H9 (cell line): ENCODE measurements at regions not wholly inside any gene's neighbourhood (a gene's known extent, or its start where the extent isn't known, plus 50 kb on each side); places are given as distances from the start of the nearest gene placed in this dataset.

Source experiments
- DNase-seq: peaks from one replicate; pipeline ENCODE4 v3.0.0-alpha.2; 2017
- H2AFZ ChIP-seq: one replicate; pipeline ENCODE4 v1.6.1; 2013; ENCODE audit warnings: mild to moderate bottlenecking, low read length, control low read depth, moderate library complexity
- H2AK5ac ChIP-seq: 2 replicates; pipeline ENCODE4 v1.6.1; 2013; ENCODE audit warnings: low read length, control low read depth, mixed read lengths; ENCODE audit not compliant: insufficient read length
- H2BK120ac ChIP-seq: one replicate; pipeline ENCODE4 v1.6.1; 2013; ENCODE audit warnings: low read depth, mild to moderate bottlenecking, low read length, control low read depth, inconsistent platforms; ENCODE audit not compliant: poor library complexity, severe bottlenecking
- H2BK12ac ChIP-seq: 2 replicates; pipeline ENCODE4 v1.6.1; 2013; ENCODE audit warnings: low read length, control low read depth, mixed read lengths, low read depth; ENCODE audit not compliant: insufficient read length
- H2BK15ac ChIP-seq: 2 replicates; pipeline ENCODE4 v1.6.1; 2013; ENCODE audit warnings: low read depth, low read length, control low read depth
- H2BK20ac ChIP-seq: one replicate; pipeline ENCODE4 v1.6.1; 2013; ENCODE audit warnings: low read depth, mild to moderate bottlenecking, low read length, control low read depth, inconsistent platforms; ENCODE audit not compliant: poor library complexity, severe bottlenecking
- H2BK5ac ChIP-seq: 2 replicates; pipeline ENCODE4 v1.6.1; 2013; ENCODE audit warnings: low read length, control low read depth, mixed read lengths; ENCODE audit not compliant: insufficient read length
- H3K14ac ChIP-seq: 2 replicates; pipeline ENCODE4 v1.6.1; 2013; ENCODE audit warnings: low read length, control low read depth; ENCODE audit not compliant: insufficient read depth
- H3K18ac ChIP-seq: 2 replicates; pipeline ENCODE4 v1.6.1; 2013; ENCODE audit warnings: low read depth, mild to moderate bottlenecking, mixed read lengths, low read length, control low read depth; ENCODE audit not compliant: insufficient read length
- H3K23ac ChIP-seq: 2 replicates; pipeline ENCODE4 v1.6.1; 2013; ENCODE audit warnings: low read length, control low read depth, mixed read lengths, low read depth; ENCODE audit not compliant: insufficient read length
- H3K23me2 ChIP-seq: 2 replicates; pipeline ENCODE4 v1.6.1; 2013; ENCODE audit warnings: low read depth, mild to moderate bottlenecking, mixed read lengths, low read length, control low read depth; ENCODE audit not compliant: insufficient read length, poor library complexity, severe bottlenecking
- H3K27ac ChIP-seq: 2 replicates; pipeline ENCODE4 v1.5.1; 2013; ENCODE audit warnings: low read length, control low read depth, mixed read lengths, low read depth; ENCODE audit not compliant: insufficient read length
- H3K27me3 ChIP-seq: 2 replicates; pipeline ENCODE4 v1.6.1; 2013; ENCODE audit warnings: low read length, control low read depth, inconsistent platforms; ENCODE audit not compliant: insufficient read depth
- H3K4ac ChIP-seq: 2 replicates; pipeline ENCODE4 v1.6.1; 2013; ENCODE audit warnings: low read depth, mild to moderate bottlenecking, control low read depth, inconsistent platforms, low read length, moderate library complexity
- H3K4me1 ChIP-seq: 2 replicates; pipeline ENCODE4 v1.6.1; 2013; ENCODE audit warnings: low read length, control low read depth, inconsistent platforms; ENCODE audit not compliant: insufficient read depth
- H3K4me2 ChIP-seq: 2 replicates; pipeline ENCODE4 v1.6.1; 2013; ENCODE audit warnings: low read length, control low read depth, mixed read lengths; ENCODE audit not compliant: insufficient read length, insufficient read depth
- H3K56ac ChIP-seq: 2 replicates; pipeline ENCODE4 v1.6.1; 2013; ENCODE audit warnings: low read depth, mild to moderate bottlenecking, mixed read lengths, low read length, control low read depth; ENCODE audit not compliant: insufficient read length
- H3K79me1 ChIP-seq: 2 replicates; pipeline ENCODE4 v1.6.1; 2013; ENCODE audit warnings: low read depth, mild to moderate bottlenecking, moderate library complexity, low read length, control low read depth, inconsistent platforms; ENCODE audit not compliant: insufficient read depth, poor library complexity, severe bottlenecking
- H3K79me2 ChIP-seq: 2 replicates; pipeline ENCODE4 v1.6.1; 2013; ENCODE audit warnings: low read length, control low read depth, inconsistent platforms; ENCODE audit not compliant: insufficient read depth
- H3K9ac ChIP-seq: 2 replicates; pipeline ENCODE4 v1.6.1; 2013; ENCODE audit warnings: low read length, control low read depth, mixed read lengths; ENCODE audit not compliant: insufficient read length; ENCODE audit errors: extremely low read depth
- H3K9me3 ChIP-seq: one replicate; pipeline ENCODE4 v1.6.1; 2013; ENCODE audit warnings: low read depth, low read length, inconsistent platforms; ENCODE audit not compliant: control insufficient read depth
- H3T11ph ChIP-seq: one replicate; pipeline ENCODE4 v1.6.1; 2013; ENCODE audit warnings: mild to moderate bottlenecking, low read length, control low read depth, inconsistent platforms
- H4K20me1 ChIP-seq: one replicate; pipeline ENCODE4 v1.6.1; 2013; ENCODE audit not compliant: control insufficient read depth, insufficient read length, insufficient read depth
- H4K5ac ChIP-seq: 2 replicates; pipeline ENCODE4 v1.6.1; 2013; ENCODE audit warnings: low read depth, mild to moderate bottlenecking, mixed read lengths, low read length, control low read depth; ENCODE audit not compliant: insufficient read length
- H4K8ac ChIP-seq: replicated peaks from 2 replicates; pipeline ENCODE4 v1.6.1; 2013; ENCODE audit warnings: low read length, control low read depth, mixed read lengths, low read depth; ENCODE audit not compliant: insufficient read length
- H4K91ac ChIP-seq: 2 replicates; pipeline ENCODE4 v1.6.1; 2013; ENCODE audit warnings: low read depth, mild to moderate bottlenecking, moderate library complexity, mixed read lengths, low read length, control low read depth; ENCODE audit not compliant: insufficient read length
- H3K27ac Mint-ChIP-seq, 3 experiments: 2 replicates in 2 of 3; 3 replicates in 1 of 3; pipeline ENCODE4 v1.8.0; 2020 to 2021; ENCODE audit warnings: mixed read lengths in 3 of 3, mild to moderate bottlenecking in 1 of 3, moderate library complexity in 1 of 3
- H3K27me3 Mint-ChIP-seq: 2 replicates; pipeline ENCODE4 v1.8.0; 2021; ENCODE audit warnings: low read depth, mild to moderate bottlenecking, moderate library complexity, mixed read lengths
- H3K36me3 Mint-ChIP-seq, 3 experiments: 2 replicates in 2 of 3; 3 replicates in 1 of 3; pipeline ENCODE4 v1.8.0; 2020 to 2021; ENCODE audit warnings: low read depth in 3 of 3, mixed read lengths in 3 of 3; ENCODE audit not compliant: insufficient read depth in 1 of 3
- H3K4me1 Mint-ChIP-seq, 2 experiments: 2 replicates each; pipeline ENCODE4 v1.8.0; 2020; ENCODE audit warnings: mixed read lengths in 2 of 2
- H3K4me3 Mint-ChIP-seq, 2 experiments: 2 replicates in 1 of 2; 3 replicates in 1 of 2; pipeline ENCODE4 v1.8.0; 2020 to 2021; ENCODE audit warnings: mild to moderate bottlenecking in 2 of 2, mixed read lengths in 2 of 2, moderate library complexity in 1 of 2
- H3K9me3 Mint-ChIP-seq, 2 experiments: 2 replicates in 1 of 2; 3 replicates in 1 of 2; pipeline ENCODE4 v1.8.0; 2020; ENCODE audit warnings: mild to moderate bottlenecking in 2 of 2, mixed read lengths in 2 of 2, moderate library complexity in 1 of 2
- CTCF ChIP-seq: fragments of 200-600 bp; sonication (generic); conservative IDR thresholded peaks from 3 replicates; pipeline ENCODE4 v1.8.0; 2021; ENCODE audit warnings: antibody characterized with exemption, mild to moderate bottlenecking
- WGBS: extraction: QIAGEN DNeasy Blood & Tissue Kit; methylation state at CpG from one replicate; pipeline ENCODE4 v1.1.7; 2013; ENCODE audit warnings: missing lambda C conversion rate, low lambda C conversion rate, mixed read lengths; ENCODE audit not compliant: insufficient read length; ENCODE audit errors: extremely low coverage; 5-methylcytosine and 5-hydroxymethylcytosine counted together

GRCh38 chr13:90565985-90566713, 781.3 kb upstream of the MIR17HG start:
- Histone ChIP-seq H2BK12ac (no peak overlapping the region), H3K14ac (no peak overlapping the region), H2AK5ac (no peak overlapping the region), H2BK120ac (no peak overlapping the region), H2AFZ (no peak overlapping the region), H3K4me1 (no peaks in the 10 kb centered on the region), H3K27ac (no peak overlapping the region), H3K18ac (no peak overlapping the region), H2BK15ac (no peak overlapping the region), H4K5ac (no peak overlapping the region), H3K9ac (no peak overlapping the region), H2BK5ac (no peak overlapping the region), H3K79me2 (no peaks in the 10 kb centered on the region), H4K20me1 (no peaks in the 10 kb centered on the region), H2BK20ac (no peak overlapping the region), H3T11ph (no peak overlapping the region), H3K4ac (no peak overlapping the region), H3K4me2 (no peak overlapping the region), H3K27me3 (no peaks in the 10 kb centered on the region), H3K56ac (no peak overlapping the region), H3K23ac (no peak overlapping the region), H3K79me1 (no peaks in the 10 kb centered on the region), H3K23me2 (no peaks in the 10 kb centered on the region), H4K91ac (no peak overlapping the region), H4K8ac (no peak overlapping the region), H3K9me3 (no peaks in the 10 kb centered on the region)
- no peak for DNase-seq
- WGBS = no CpG with 5 or more reads among the region's 3 CpGs
- H3K27ac Mint-ChIP-seq = no peak overlapping the region; a peak in 1 of 7 replicates
- H3K36me3 Mint-ChIP-seq = no peaks in the 10 kb centered on the region
- TF ChIP-seq CTCF = no peak
- H3K4me1 Mint-ChIP-seq = no peaks in the 10 kb centered on the region
- H3K27me3 Mint-ChIP-seq = no peaks in the 10 kb centered on the region
- H3K4me3 Mint-ChIP-seq = no peak overlapping the region
- H3K9me3 Mint-ChIP-seq = no peaks in the 10 kb centered on the region
